Ovary (tissue), 7 donors: ENCODE measurements at regions not wholly inside any gene's neighbourhood (a gene's known extent, or its start where the extent isn't known, plus 50 kb on each side); places are given as distances from the start of the nearest gene placed in this dataset.

Experiments
- DNase-seq, 5 donors: peaks; one replicate each; pipeline ENCODE4 v3.0.0-alpha.2; 2019 to 2020
- H3K27ac ChIP-seq, 2 donors: fragments of 200-600 bp; one replicate each; pipeline versions ENCODE4 v1.5.1 to v1.8.0; 2019 to 2022
- H3K27me3 ChIP-seq: fragments of 200-600 bp; one replicate; pipeline ENCODE4 v1.8.0; 2022
- H3K36me3 ChIP-seq: fragments of 200-600 bp; sonication (generic); one replicate; pipeline ENCODE4 v1.5.1; 2019
- H3K4me1 ChIP-seq: one replicate; pipeline ENCODE4 v1.8.1; 2013; ENCODE audit warnings: mild to moderate bottlenecking, moderate library complexity; ENCODE audit not compliant: insufficient read depth
- H3K4me3 ChIP-seq: fragments of 200-600 bp; sonication (generic); one replicate; pipeline ENCODE4 v1.5.1; 2017
- H3K9me3 ChIP-seq, 2 donors: fragments of 200-600 bp in 1 of 2; sonication (generic) in 1 of 2; one replicate each; pipeline versions ENCODE4 v1.5.1 to v1.8.1; 2013 to 2019; ENCODE audit warnings: mild to moderate bottlenecking in 1 of 2, moderate library complexity in 1 of 2
- EP300 ChIP-seq: sonication (generic); formaldehyde crosslinking; IDR thresholded peaks from one replicate; pipeline ENCODE4 v1.6.1; 2017; ENCODE audit warnings: antibody characterized with exemption
- POLR2A ChIP-seq: fragments of 450-650 bp; IDR thresholded peaks from one replicate; pipeline ENCODE4 v1.6.1; 2017; ENCODE audit warnings: antibody characterized with exemption, mild to moderate bottlenecking, moderate library complexity
- WGBS, 3 donors: extraction: QIAGEN DNeasy Blood & Tissue Kit in 1 of 3; methylation state at CpG; one replicate each; pipeline versions ENCODE4 v1.1.5 to v1.1.7; 2013 to 2017; 5-methylcytosine and 5-hydroxymethylcytosine counted together
- intact Hi-C, 4 donors: fragments of 100-400 bp; cut with DNase I; formaldehyde crosslinking; loops; one replicate each; pipeline versions ENCODE4 v1.11.0 to v1.15.1; 2022 to 2023
- TF ChIP-seq, protein P1 (sequence below), 3 donors: fragments of 450-650 bp in 2 of 3; fragments of 200-600 bp in 1 of 3; IDR thresholded peaks; one replicate each; pipeline versions ENCODE4 v1.5.1 to v1.8.0; 2016 to 2022; ENCODE audit warnings: antibody characterized with exemption in 3 of 3, mild to moderate bottlenecking in 1 of 3
- donor health status: DM: no; HTN: no; CAD: no; lungs with moderate emphysema.
- donor health status: DM: no; HTN: no; CAD: no.
- donor health status: Bipolar disorder and iron deficiency.
- donor health status: DM: no; HTN: no; CAD: no.
- donor health status: DM: yes; HTN: yes; CAD: no.

- intact Hi-C loops: no loop called here
- Histone ChIP-seq H3K27me3 (no peaks in the 10 kb centered on the region), H3K4me1 (no peaks in the 10 kb centered on the region), H3K27ac (no peak overlapping the region), H3K9me3 (peaks cover 0 to 5% of the 10 kb centered on the region in 2 donors), H3K4me3 (no peak overlapping the region), H3K36me3 (no peaks in the 10 kb centered on the region)
- DNase-seq: no peak
- 80 to 84% (median 80%) methylated on average over 8 of the region's 8 CpGs for WGBS, 3 donors
- TF ChIP-seq EP300: no peak
Measured at GRCh38 chr6:148671085-148671484, 75.7 kb upstream of the UST start.

DNA sequence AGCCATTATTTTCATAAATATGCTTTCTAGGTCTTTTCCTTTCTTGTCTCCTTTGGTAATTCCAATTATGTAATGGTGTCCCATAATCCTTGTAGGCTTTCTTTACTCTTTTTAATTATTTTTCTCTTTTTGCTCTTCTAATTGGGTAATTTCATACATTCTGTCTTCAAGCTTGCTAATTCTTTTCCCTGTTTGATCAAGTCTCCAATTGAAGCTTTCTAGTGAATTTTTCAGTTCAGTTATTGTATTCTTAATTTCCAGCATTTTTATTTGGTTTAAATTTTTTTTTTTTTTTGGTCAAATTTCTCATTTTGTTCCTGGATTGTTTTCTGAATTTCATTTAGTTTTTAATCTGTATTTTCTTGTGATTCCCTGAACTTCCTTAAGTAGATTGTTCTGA lies 74.9 kb upstream of the UST start:
- H3K4me1 ChIP-seq: no peaks in the 10 kb centered on the region
- intact Hi-C loops: no loop called here
- peaks cover 0 to 5% of the 10 kb centered on the region in 2 donors for H3K9me3 ChIP-seq
- TF ChIP-seq EP300 (no peak), POLR2A (no peak)
- TF ChIP-seq, protein P1, sequence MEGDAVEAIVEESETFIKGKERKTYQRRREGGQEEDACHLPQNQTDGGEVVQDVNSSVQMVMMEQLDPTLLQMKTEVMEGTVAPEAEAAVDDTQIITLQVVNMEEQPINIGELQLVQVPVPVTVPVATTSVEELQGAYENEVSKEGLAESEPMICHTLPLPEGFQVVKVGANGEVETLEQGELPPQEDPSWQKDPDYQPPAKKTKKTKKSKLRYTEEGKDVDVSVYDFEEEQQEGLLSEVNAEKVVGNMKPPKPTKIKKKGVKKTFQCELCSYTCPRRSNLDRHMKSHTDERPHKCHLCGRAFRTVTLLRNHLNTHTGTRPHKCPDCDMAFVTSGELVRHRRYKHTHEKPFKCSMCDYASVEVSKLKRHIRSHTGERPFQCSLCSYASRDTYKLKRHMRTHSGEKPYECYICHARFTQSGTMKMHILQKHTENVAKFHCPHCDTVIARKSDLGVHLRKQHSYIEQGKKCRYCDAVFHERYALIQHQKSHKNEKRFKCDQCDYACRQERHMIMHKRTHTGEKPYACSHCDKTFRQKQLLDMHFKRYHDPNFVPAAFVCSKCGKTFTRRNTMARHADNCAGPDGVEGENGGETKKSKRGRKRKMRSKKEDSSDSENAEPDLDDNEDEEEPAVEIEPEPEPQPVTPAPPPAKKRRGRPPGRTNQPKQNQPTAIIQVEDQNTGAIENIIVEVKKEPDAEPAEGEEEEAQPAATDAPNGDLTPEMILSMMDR (IDR thresholded peaks at IDR 0.05): no peak
- no peaks in the 10 kb centered on the region for H3K36me3 ChIP-seq
- H3K27ac ChIP-seq: no peak overlapping the region
- no peak overlapping the region for H3K4me3 ChIP-seq
- DNase-seq: no peak
- H3K27me3 ChIP-seq: no peaks in the 10 kb centered on the region

- H3K4me1 ChIP-seq: no peaks in the 10 kb centered on the region
- TF ChIP-seq POLR2A: no peak
- TF ChIP-seq, protein P1 (IDR thresholded peaks at IDR 0.05): no peak
- TF ChIP-seq EP300: no peak
- no peaks in the 10 kb centered on the region for H3K9me3 ChIP-seq
- H3K36me3 ChIP-seq: no peaks in the 10 kb centered on the region
- H3K4me3 ChIP-seq: no peak overlapping the region
- 87 to 94% (median 88%) methylated on average over 1 of the region's 1 CpG for WGBS, 3 donors
- H3K27ac ChIP-seq: no peak overlapping the region
- no peaks in the 10 kb centered on the region for H3K27me3 ChIP-seq
- DNase-seq: no peak
- intact Hi-C loops: no loop called here
Measured at GRCh38 chr6:148674306-148674705, 72.5 kb upstream of the UST start.

- WGBS, 3 donors: 82 to 92% (median 86%) methylated on average over 8 of the region's 8 CpGs
- DNase-seq: no peak
- Histone ChIP-seq H3K27me3 (no peaks in the 10 kb centered on the region), H3K27ac (no peak overlapping the region), H3K36me3 (no peaks in the 10 kb centered on the region), H3K4me3 (no peak overlapping the region), H3K4me1 (no peaks in the 10 kb centered on the region), H3K9me3 (no peaks in the 10 kb centered on the region)
- intact Hi-C loops: no loop called here
- TF ChIP-seq POLR2A (no peak), EP300 (no peak)
- TF ChIP-seq, protein P1 (IDR thresholded peaks at IDR 0.05): no peak
Measured at GRCh38 chr6:148677594-148678476, 69.0 kb upstream of the UST start.

DNA sequence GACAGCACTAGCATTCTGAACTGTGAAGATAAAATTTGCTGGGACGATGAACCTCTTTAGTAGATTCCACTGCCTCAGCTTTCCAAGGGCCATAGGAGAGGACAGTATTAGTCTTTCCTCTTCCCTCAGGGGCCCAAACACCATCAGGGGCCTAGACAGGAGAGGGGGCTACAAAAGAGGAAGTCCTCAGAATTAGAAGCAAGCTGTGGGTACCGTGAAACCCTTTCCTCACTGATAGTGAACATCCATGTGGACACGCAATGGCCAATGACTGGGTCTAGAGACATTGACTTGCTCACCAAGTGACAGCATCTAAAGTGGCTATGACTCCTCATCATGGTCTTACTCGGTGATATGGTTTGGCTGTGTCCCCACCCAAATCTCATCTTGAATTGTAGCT lies 68.1 kb upstream of the UST start:
- Histone ChIP-seq H3K9me3 (no peaks in the 10 kb centered on the region), H3K27ac (no peak overlapping the region), H3K36me3 (no peaks in the 10 kb centered on the region), H3K4me3 (no peak overlapping the region), H3K27me3 (no peaks in the 10 kb centered on the region), H3K4me1 (no peaks in the 10 kb centered on the region)
- DNase-seq: no peak
- intact Hi-C loops: no loop called here
- TF ChIP-seq EP300: no peak
- TF ChIP-seq, protein P1 (IDR thresholded peaks at IDR 0.05): no peak
- no peak for TF ChIP-seq POLR2A
- WGBS, 3 donors: 93 to 94% (median 94%) methylated on average over 4 of the region's 4 CpGs
